Kidney epithelial cell (primary cell): ENCODE measurements at regions not wholly inside any gene's neighbourhood (a gene's known extent, or its start where the extent isn't known, plus 50 kb on each side); places are given as distances from the start of the nearest gene placed in this dataset.

ENCODE experiments used
- DNase-seq: peaks from one replicate; pipeline ENCODE4 v3.0.0-alpha.2; 2010; ENCODE audit warnings: low read depth
- H3K27me3 ChIP-seq: 2 replicates; pipeline ENCODE4 v1.6.0; 2011; ENCODE audit warnings: low read length; ENCODE audit not compliant: control insufficient read depth, insufficient read depth
- H3K36me3 ChIP-seq: 2 replicates; pipeline ENCODE4 v1.5.1; 2011; ENCODE audit warnings: low read length; ENCODE audit not compliant: control insufficient read depth, insufficient read depth
- H3K4me3 ChIP-seq: 2 replicates; pipeline ENCODE4 v1.5.1; 2011; ENCODE audit warnings: low read depth, mild to moderate bottlenecking, control low read depth, low read length
- CTCF ChIP-seq: IDR thresholded peaks from 2 replicates; pipeline ENCODE4 v1.5.1; 2011; ENCODE audit warnings: mild to moderate bottlenecking, moderate library complexity, low read length, control low read depth, inconsistent platforms; ENCODE audit not compliant: insufficient read depth, poor library complexity, severe bottlenecking

GRCh38 chr5:130279386-130279785 is 375.1 kb downstream of the CHSY3 start:
- TF ChIP-seq CTCF, result no peak
- Histone ChIP-seq H3K27me3 (no peaks in the 10 kb centered on the region), H3K4me3 (no peak overlapping the region), H3K36me3 (no peaks in the 10 kb centered on the region)
- DNase-seq, result no peak

- H3K4me3 ChIP-seq, result no peak overlapping the region
- H3K36me3 ChIP-seq, result no peaks in the 10 kb centered on the region
- TF ChIP-seq CTCF, result no peak
- no peaks in the 10 kb centered on the region for H3K27me3 ChIP-seq
- DNase-seq, result no peak
Measured at GRCh38 chr5:130278136-130278535, 373.9 kb downstream of the CHSY3 start.

DNA sequence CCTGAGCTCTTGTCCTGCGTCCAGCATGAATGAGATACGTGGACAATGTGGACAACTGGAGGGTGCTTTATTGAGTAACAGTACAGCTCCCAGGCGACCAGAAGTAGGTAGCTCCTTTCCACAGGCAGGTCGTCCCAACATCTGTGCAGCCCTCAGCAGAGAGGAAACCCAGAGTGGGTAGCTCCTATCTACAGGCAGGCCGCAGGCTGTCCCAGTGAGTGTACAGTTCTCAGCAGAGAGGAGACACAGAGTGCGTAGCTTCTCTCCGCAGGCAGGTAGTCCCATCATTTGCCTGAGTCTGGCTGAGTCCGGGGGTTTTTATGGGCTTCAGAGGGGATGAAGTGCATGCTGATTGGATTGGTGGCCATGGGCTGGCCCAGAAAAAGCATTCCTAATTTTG is 373.3 kb downstream of the CHSY3 start:
- TF ChIP-seq CTCF, result no peak
- no peak overlapping the region for H3K4me3 ChIP-seq

DNA sequence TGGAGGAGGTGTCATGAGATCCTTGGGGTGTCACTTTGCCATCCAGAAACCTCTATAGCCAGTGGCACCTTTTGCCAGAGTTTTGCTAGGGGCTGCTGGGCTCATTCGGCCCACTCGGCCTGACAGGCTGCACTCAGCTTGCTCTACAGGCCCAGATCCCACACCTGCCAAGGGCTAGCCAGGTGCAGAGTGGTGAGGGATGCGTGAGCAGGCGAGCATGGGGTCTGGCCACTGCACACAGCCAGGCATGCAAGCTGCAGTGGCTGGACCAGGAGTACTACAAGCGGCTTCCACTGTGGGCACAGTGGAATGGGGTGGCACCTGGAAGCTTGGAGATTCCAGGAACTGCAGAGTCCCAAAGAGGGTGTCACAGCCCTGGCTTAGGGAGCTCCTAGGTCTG is 372.7 kb downstream of the CHSY3 start:
- Histone ChIP-seq H3K4me3 (no peak overlapping the region), H3K36me3 (no peaks in the 10 kb centered on the region), H3K27me3 (no peaks in the 10 kb centered on the region)
- TF ChIP-seq CTCF, result no peak
- DNase-seq, result no peak

More for the DNA sequence above, 373.3 kb downstream of the CHSY3 start:
- DNase-seq, result no peak
- Histone ChIP-seq H3K27me3 (no peaks in the 10 kb centered on the region), H3K36me3 (no peaks in the 10 kb centered on the region)

- TF ChIP-seq CTCF, result no peak
Measured at GRCh38 chr5:130272837-130273236, 368.6 kb downstream of the CHSY3 start.

DNA sequence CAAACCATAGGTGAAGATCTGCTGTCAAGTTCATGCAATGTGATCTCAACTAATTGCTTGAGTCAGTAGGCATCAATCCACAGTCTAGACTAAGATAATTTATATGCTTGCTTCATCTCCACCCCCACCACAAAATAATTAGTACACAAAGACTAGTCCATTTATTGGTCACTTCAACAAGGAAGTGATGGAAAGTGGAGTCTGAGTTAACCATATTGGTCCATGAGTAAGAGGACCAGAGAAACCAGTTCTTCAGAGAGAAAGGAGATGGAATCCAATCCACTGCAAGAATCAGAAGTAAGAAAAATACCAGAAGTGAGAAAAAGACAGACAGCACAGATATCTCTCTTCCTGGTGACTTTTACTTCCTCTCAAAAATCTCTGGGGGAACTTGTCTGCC is 366.5 kb downstream of the CHSY3 start:
- H3K36me3 ChIP-seq, result no peaks in the 10 kb centered on the region
- H3K27me3 ChIP-seq, result no peaks in the 10 kb centered on the region
- no peak for TF ChIP-seq CTCF
- DNase-seq, result no peak
- no peak overlapping the region for H3K4me3 ChIP-seq

More at GRCh38 chr5:130272837-130273236, 368.6 kb downstream of the CHSY3 start:
- Histone ChIP-seq H3K4me3 (no peak overlapping the region), H3K36me3 (no peaks in the 10 kb centered on the region), H3K27me3 (no peaks in the 10 kb centered on the region)
- no peak for DNase-seq
